H1 (cell line): ENCODE measurements at regions not wholly inside any gene's neighbourhood (a gene's known extent, or its start where the extent isn't known, plus 50 kb on each side); places are given as distances from the start of the nearest gene placed in this dataset.

Experiments used
- ATF3 ChIP-seq: IDR thresholded peaks from 2 replicates; pipeline ENCODE4 v1.6.1; 2011; ENCODE audit warnings: low read depth, mild to moderate bottlenecking, low read length; ENCODE audit not compliant: insufficient read depth
- CTCF ChIP-seq, 3 experiments: IDR thresholded peaks; 1 replicate in 2 of 3; 2 replicates in 1 of 3; pipeline versions ENCODE4 v1.5.1 to v1.6.1; 2011; ENCODE audit warnings: low read length in 3 of 3, mild to moderate bottlenecking in 3 of 3, inconsistent platforms in 2 of 3, low read depth in 1 of 3, moderate library complexity in 1 of 3; ENCODE audit not compliant: insufficient read depth in 1 of 3; ENCODE audit errors: control extremely low read depth in 1 of 3
- E2F6 ChIP-seq: IDR thresholded peaks from 2 replicates; pipeline ENCODE4 v1.6.1; 2012; ENCODE audit warnings: inconsistent platforms
- HDAC6 ChIP-seq: IDR thresholded peaks from one replicate; pipeline ENCODE4 v1.7.1; 2012; ENCODE audit warnings: low read depth, mild to moderate bottlenecking, inconsistent platforms, low read length, moderate library complexity
- KDM5A ChIP-seq: fragments of 200-600 bp; IDR thresholded peaks from 2 replicates; pipeline ENCODE4 v1.7.1; 2012; ENCODE audit warnings: mild to moderate bottlenecking, low read length, inconsistent platforms, mixed read lengths
- RXRA ChIP-seq: IDR thresholded peaks from 2 replicates; pipeline ENCODE4 v1.6.1; 2011; ENCODE audit warnings: low read depth, mild to moderate bottlenecking, low read length, moderate library complexity; ENCODE audit not compliant: insufficient read depth

- TF ChIP-seq ATF3 (no peak), HDAC6 (no peak), E2F6 (no peak), KDM5A (no peak), RXRA (no peak), CTCF (IDR thresholded peaks at IDR 0.05; ENCODE audit: control extremely low read depth in 1 of 3, insufficient read depth in 1 of 3, low read depth in 1 of 3, low read length in 3 of 3) (no peak)
Observed at GRCh38 chr13:107157271-107157670, 589.3 kb upstream of the ARGLU1 start (continued).
